Activated T-cell treated with anti-CD3 and anti-CD28 coated beads, Interleukin-2, amount 50 U/mL, for 72 hours (primary cell): ENCODE measurements at regions not wholly inside any gene's neighbourhood (a gene's known extent, or its start where the extent isn't known, plus 50 kb on each side); places are given as distances from the start of the nearest gene placed in this dataset.

ENCODE experiments used
- ATAC-seq, 2 donors: fragments of 150-1000 bp; cut with Tn5 transposase; replicated peaks in 1 of 2; 2 replicates each; pipeline ENCODE4 v1.10.0; 2021; ENCODE audit warnings: moderate library complexity in 2 of 2, mild to moderate bottlenecking in 1 of 2
- DNase-seq, 2 donors: peaks; one replicate each; pipeline ENCODE4 v3.0.0; 2021 to 2022; ENCODE audit warnings: mixed read lengths in 1 of 2
- H3K27ac Mint-ChIP-seq: one replicate; pipeline ENCODE4 v1.8.0; 2022; ENCODE audit warnings: mild to moderate bottlenecking, moderate library complexity, mixed read lengths
- H3K27me3 Mint-ChIP-seq: one replicate; pipeline ENCODE4 v1.8.0; 2022; ENCODE audit warnings: low read depth, mixed read lengths
- H3K36me3 Mint-ChIP-seq, 2 donors: one replicate each; pipeline ENCODE4 v1.8.0; 2022; ENCODE audit warnings: mixed read lengths in 2 of 2, mild to moderate bottlenecking in 1 of 2; ENCODE audit not compliant: insufficient read depth in 2 of 2
- H3K4me1 Mint-ChIP-seq: one replicate; pipeline ENCODE4 v1.8.0; 2022; ENCODE audit warnings: low read depth, mixed read lengths
- H3K4me3 Mint-ChIP-seq, 2 donors: one replicate each; pipeline ENCODE4 v1.8.0; 2022; ENCODE audit warnings: mild to moderate bottlenecking in 2 of 2, mixed read lengths in 2 of 2, moderate library complexity in 2 of 2
- H3K9me3 Mint-ChIP-seq, 2 donors: one replicate each; pipeline ENCODE4 v1.8.0; 2022; ENCODE audit warnings: mixed read lengths in 2 of 2

- H3K4me1 Mint-ChIP-seq, result no peaks in the 10 kb centered on the region
- DNase-seq (no peak), ATAC-seq (no peak)
- no peaks in the 10 kb centered on the region for H3K36me3 Mint-ChIP-seq
- H3K9me3 Mint-ChIP-seq, result no peaks in the 10 kb centered on the region
- no peak overlapping the region for H3K4me3 Mint-ChIP-seq
- H3K27me3 Mint-ChIP-seq, result no peaks in the 10 kb centered on the region
- H3K27ac Mint-ChIP-seq, result no peak overlapping the region
These were observed 460.6 kb downstream of the TSN start for GRCh38 chr2:122216071-122216470.

- Mint-ChIP-seq H3K4me3 (no peak overlapping the region), H3K9me3 (no peaks in the 10 kb centered on the region), H3K27ac (no peak overlapping the region), H3K27me3 (no peaks in the 10 kb centered on the region), H3K36me3 (no peaks in the 10 kb centered on the region), H3K4me1 (no peaks in the 10 kb centered on the region)
- ATAC-seq, result no peak
- DNase-seq, result no peak
These were observed 461.4 kb downstream of the TSN start for GRCh38 chr2:122216901-122217300.

GRCh38 chr2:122218596-122218995 lies 463.1 kb downstream of the TSN start:
- H3K27me3 Mint-ChIP-seq, result no peaks in the 10 kb centered on the region
- no peaks in the 10 kb centered on the region for H3K4me1 Mint-ChIP-seq
- DNase-seq, result no peak
- no peak overlapping the region for H3K27ac Mint-ChIP-seq
- no peak for ATAC-seq
- no peaks in the 10 kb centered on the region for H3K9me3 Mint-ChIP-seq
- no peaks in the 10 kb centered on the region for H3K36me3 Mint-ChIP-seq
- H3K4me3 Mint-ChIP-seq, result no peak overlapping the region

GRCh38 chr2:122219504-122219903 lies 464.1 kb downstream of the TSN start:
- no peak for ATAC-seq

DNA sequence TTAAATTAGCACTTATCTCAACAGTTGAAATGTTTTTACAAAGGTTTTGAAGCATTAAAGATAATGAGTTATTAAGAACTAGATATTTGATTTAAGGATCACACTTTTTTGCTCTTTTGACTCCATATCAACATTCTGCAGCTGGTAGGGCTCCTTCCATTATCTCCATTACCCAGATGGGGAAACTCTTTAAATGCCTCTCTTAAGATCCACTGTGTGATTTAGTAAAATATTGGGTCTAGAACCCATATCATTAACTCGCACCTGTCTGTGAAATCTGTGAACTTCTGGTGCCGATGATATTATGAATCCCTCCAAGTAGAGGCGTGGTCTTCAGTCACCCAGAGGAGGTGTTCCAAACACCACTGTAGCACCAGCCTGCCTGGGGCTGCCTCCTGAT lies 466.2 kb downstream of the TSN start:
- no peak overlapping the region for H3K4me3 Mint-ChIP-seq
- ATAC-seq (no peak), DNase-seq (no peak)
- H3K27me3 Mint-ChIP-seq, result no peaks in the 10 kb centered on the region
- H3K9me3 Mint-ChIP-seq, result no peaks in the 10 kb centered on the region
- no peaks in the 10 kb centered on the region for H3K4me1 Mint-ChIP-seq
- no peak overlapping the region for H3K27ac Mint-ChIP-seq
- H3K36me3 Mint-ChIP-seq, result no peaks in the 10 kb centered on the region

More at GRCh38 chr2:122219504-122219903, 464.1 kb downstream of the TSN start:
- no peak for DNase-seq
- Mint-ChIP-seq H3K4me1 (no peaks in the 10 kb centered on the region), H3K27ac (no peak overlapping the region), H3K9me3 (no peaks in the 10 kb centered on the region), H3K4me3 (no peak overlapping the region), H3K27me3 (no peaks in the 10 kb centered on the region), H3K36me3 (no peaks in the 10 kb centered on the region)

DNA sequence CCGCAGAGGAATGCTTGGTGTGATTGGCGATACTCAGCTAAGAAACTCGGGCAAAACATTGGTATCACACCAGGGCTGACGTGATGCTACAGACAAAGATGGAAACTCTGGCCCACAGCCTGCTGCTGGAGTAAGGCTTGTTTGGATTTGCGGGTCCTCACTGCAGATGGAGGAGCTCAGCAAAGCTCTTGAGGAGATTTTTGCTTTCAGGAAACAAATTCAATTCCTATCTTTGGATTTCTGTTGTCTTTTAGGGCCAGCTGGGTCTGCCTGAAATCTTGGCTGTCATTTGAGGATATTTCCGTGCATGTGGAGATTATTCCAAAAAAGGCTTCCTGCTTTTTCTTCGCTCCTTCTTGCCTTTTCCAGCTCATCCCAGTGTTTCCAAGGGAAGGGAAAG lies 475.8 kb downstream of the TSN start:
- ATAC-seq (no peak), DNase-seq (no peak)
- Mint-ChIP-seq H3K27ac (no peak overlapping the region), H3K4me3 (no peak overlapping the region), H3K36me3 (no peaks in the 10 kb centered on the region), H3K27me3 (no peaks in the 10 kb centered on the region), H3K4me1 (no peaks in the 10 kb centered on the region), H3K9me3 (no peaks in the 10 kb centered on the region)

DNA sequence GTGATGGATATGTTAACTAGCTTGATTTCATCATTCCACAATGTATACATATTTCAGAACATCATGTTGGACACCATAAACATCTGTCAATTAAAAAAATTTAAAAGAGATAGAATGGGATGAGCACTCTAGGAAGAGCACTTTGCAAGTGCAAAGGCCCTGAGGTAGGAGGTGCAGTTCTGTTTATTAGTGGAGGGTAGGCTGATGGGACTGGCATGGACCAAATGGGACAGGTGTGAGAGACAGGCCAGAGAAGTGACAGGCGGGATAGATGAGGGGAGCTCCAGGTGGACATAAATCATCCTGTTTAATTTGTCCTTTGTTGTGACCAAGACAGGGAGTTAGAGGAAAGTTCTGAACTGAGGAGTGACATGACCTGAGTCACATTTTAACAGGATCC lies 477.9 kb downstream of the TSN start:
- H3K4me3 Mint-ChIP-seq, result no peak overlapping the region
- H3K27ac Mint-ChIP-seq, result no peak overlapping the region
- DNase-seq (no peak), ATAC-seq (no peak)
- H3K27me3 Mint-ChIP-seq, result no peaks in the 10 kb centered on the region
- no peaks in the 10 kb centered on the region for H3K36me3 Mint-ChIP-seq
- H3K9me3 Mint-ChIP-seq, result no peaks in the 10 kb centered on the region
- no peaks in the 10 kb centered on the region for H3K4me1 Mint-ChIP-seq

- ATAC-seq, result no peak
- Mint-ChIP-seq H3K27me3 (no peaks in the 10 kb centered on the region), H3K9me3 (peaks cover 0 to 1% of the 10 kb centered on the region in 2 donors), H3K27ac (no peak overlapping the region), H3K4me3 (no peak overlapping the region), H3K4me1 (no peaks in the 10 kb centered on the region), H3K36me3 (no peaks in the 10 kb centered on the region)
- DNase-seq, result no peak
These were observed 480.9 kb downstream of the TSN start for GRCh38 chr2:122236152-122236874.

DNA sequence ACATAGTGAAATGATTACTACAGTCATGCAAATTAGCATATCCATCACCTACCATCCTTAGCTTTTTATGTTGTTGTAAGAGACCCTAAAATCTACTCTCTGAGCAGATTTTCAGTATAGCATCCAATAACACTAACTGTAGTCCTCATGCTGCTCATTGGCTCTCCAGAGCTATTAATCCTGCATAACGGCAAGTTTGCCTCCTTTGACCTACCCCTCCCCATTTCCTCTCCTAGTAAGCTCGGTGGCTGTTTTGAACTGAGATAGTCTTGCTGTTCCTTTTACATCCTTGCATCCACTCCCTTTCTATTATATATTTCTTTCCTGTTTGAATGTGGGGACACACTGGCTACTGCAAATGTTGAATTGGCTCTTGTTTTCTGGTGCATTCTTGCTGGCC lies 481.5 kb downstream of the TSN start:
- Mint-ChIP-seq H3K36me3 (no peaks in the 10 kb centered on the region), H3K27me3 (no peaks in the 10 kb centered on the region), H3K4me1 (no peaks in the 10 kb centered on the region), H3K9me3 (peaks cover 0 to 1% of the 10 kb centered on the region in 2 donors), H3K27ac (no peak overlapping the region), H3K4me3 (no peak overlapping the region)
- DNase-seq, result no peak
- ATAC-seq, result no peak

DNA sequence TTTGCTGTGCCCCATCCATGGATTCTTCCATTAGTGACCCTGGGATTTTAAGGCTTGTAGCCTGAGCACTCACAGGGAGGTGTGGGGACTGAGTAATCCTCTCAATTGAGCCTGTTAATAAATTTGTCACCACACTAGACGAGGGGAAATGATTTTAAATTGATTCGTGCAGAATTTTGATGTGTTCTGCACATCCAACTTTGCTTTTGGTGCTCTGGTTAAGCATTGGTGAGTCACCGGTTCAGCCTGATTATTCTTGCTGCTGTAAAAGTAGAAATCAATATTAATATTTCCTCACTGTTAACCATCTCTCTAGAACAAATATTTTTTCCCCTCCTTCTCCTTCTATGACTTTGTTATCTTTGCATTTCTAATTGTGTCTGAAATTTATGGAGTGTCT lies 482.0 kb downstream of the TSN start:
- Mint-ChIP-seq H3K4me1 (no peaks in the 10 kb centered on the region), H3K4me3 (no peak overlapping the region), H3K27ac (no peak overlapping the region), H3K27me3 (no peaks in the 10 kb centered on the region), H3K9me3 (peaks cover 0 to 1% of the 10 kb centered on the region in 2 donors), H3K36me3 (no peaks in the 10 kb centered on the region)
- DNase-seq (no peak), ATAC-seq (no peak)

GRCh38 chr2:122238006-122238559 lies 482.6 kb downstream of the TSN start:
- Mint-ChIP-seq H3K4me3 (no peak overlapping the region), H3K27ac (no peak overlapping the region)

DNA sequence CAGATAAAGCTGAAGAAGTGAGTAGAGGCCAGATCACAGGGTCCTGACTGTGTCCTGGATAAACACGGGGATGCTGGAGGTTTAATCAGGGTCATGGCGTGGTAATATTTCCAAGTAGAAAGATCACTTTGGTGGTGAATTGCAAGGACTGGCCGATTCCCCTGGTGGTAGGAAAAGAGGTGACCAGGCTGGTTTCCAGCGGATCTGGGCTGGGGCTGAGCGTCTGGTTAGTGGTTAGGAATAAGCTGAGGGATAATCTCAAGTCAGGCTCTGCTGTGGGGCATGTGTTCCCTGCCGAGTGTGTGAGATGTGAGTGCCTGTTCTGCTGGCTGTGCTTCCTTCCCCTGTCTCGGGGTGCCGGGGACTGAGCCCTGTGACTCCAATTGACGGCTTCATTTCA lies 484.0 kb downstream of the TSN start:
- no peaks in the 10 kb centered on the region for H3K4me1 Mint-ChIP-seq
- no peak overlapping the region for H3K4me3 Mint-ChIP-seq
- no peaks in the 10 kb centered on the region for H3K27me3 Mint-ChIP-seq
- ATAC-seq, result no peak
- peaks cover 0 to 4% of the 10 kb centered on the region in 2 donors for H3K9me3 Mint-ChIP-seq
- DNase-seq, result no peak
- no peaks in the 10 kb centered on the region for H3K36me3 Mint-ChIP-seq
- no peak overlapping the region for H3K27ac Mint-ChIP-seq

More at GRCh38 chr2:122238006-122238559, 482.6 kb downstream of the TSN start:
- H3K4me1 Mint-ChIP-seq, result no peaks in the 10 kb centered on the region
- no peak for ATAC-seq
- DNase-seq, result no peak
- no peaks in the 10 kb centered on the region for H3K36me3 Mint-ChIP-seq
- no peaks in the 10 kb centered on the region for H3K27me3 Mint-ChIP-seq
- H3K9me3 Mint-ChIP-seq, result peaks cover 0 to 1% of the 10 kb centered on the region in 2 donors

DNA sequence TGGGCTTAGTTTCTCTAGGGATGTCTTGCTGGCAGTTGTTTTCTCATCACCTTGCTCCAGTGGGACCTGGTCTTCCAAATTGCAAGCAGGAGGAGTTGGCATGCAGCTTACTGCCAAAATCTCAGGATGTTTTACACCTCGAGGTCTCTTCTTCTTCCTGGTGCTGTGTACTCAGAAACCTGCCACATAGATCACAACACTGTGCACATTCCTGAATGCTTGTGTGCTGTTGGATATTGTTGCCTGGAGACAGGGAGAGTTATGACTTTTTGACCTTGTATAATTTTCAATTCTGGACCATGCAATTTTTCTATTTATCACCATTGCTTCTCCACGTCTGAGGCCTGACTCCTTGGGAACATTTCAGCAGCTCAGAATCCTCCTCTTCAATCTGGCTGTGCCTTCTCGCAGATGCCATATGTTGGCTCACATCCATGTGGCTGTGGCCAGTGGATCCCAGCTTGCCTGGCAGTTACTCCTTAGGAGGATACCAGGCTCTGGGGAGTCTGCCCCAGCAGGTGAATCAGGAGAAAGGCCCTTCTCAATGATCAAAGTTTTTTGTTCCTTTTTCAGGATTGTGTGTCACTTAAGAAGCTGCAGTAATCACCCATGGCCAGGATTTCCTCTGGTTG lies 489.3 kb downstream of the TSN start:
- no peak for ATAC-seq
- Mint-ChIP-seq H3K27me3 (peaks cover 6% of the 10 kb centered on the region), H3K27ac (no peak overlapping the region), H3K4me3 (no peak overlapping the region), H3K36me3 (no peaks in the 10 kb centered on the region), H3K4me1 (no peaks in the 10 kb centered on the region), H3K9me3 (peaks cover 0 to 4% of the 10 kb centered on the region in 2 donors)
- DNase-seq, result no peak

- peaks cover 6% of the 10 kb centered on the region for H3K27me3 Mint-ChIP-seq
- no peaks in the 10 kb centered on the region for H3K4me1 Mint-ChIP-seq
- DNase-seq, result no peak
- no peak overlapping the region for H3K4me3 Mint-ChIP-seq
- no peak for ATAC-seq
- H3K36me3 Mint-ChIP-seq, result no peaks in the 10 kb centered on the region
- no peak overlapping the region for H3K27ac Mint-ChIP-seq
- no peaks in the 10 kb centered on the region for H3K9me3 Mint-ChIP-seq
These were observed 494.2 kb downstream of the TSN start for GRCh38 chr2:122249673-122250072.
